CD4-positive, alpha-beta memory T cell (primary cell): ENCODE measurements at regions not wholly inside any gene's neighbourhood (a gene's known extent, or its start where the extent isn't known, plus 50 kb on each side); places are given as distances from the start of the nearest gene placed in this dataset.

Source experiments
- CTCF ChIA-PET: fragments of 350-600 bp; sonication (Branson Sonifier 250); formaldehyde crosslinking; loops from one replicate; lab custom pipeline; 2021; ENCODE audit warnings: inconsistent platforms; ENCODE audit not compliant: partially characterized antibody; lab: Charles Lee
- POLR2A ChIA-PET: fragments of 350-600 bp; sonication (Branson Sonifier 250); formaldehyde crosslinking; loops from one replicate; lab custom pipeline; 2021; ENCODE audit not compliant: partially characterized antibody; lab: Charles Lee
- DNase-seq, 5 donors: peaks; one replicate each; pipeline versions ENCODE4 v3.0.0 to v3.0.0-alpha.2; 2020 to 2022; ENCODE audit warnings: mixed read lengths in 1 of 5
- H3K27ac ChIP-seq: one replicate; pipeline ENCODE4 v1.7.0; 2013; ENCODE audit warnings: low read depth, low read length
- H3K27me3 ChIP-seq: 2 replicates; pipeline ENCODE4 v1.7.0; 2013; ENCODE audit warnings: mild to moderate bottlenecking, low read length, moderate library complexity; ENCODE audit not compliant: insufficient read depth
- H3K36me3 ChIP-seq: 2 replicates; pipeline ENCODE4 v1.7.0; 2013; ENCODE audit warnings: mild to moderate bottlenecking, low read length, moderate library complexity; ENCODE audit not compliant: insufficient read depth
- H3K4me1 ChIP-seq: 2 replicates; pipeline ENCODE4 v1.7.0; 2013; ENCODE audit warnings: mild to moderate bottlenecking, low read length, moderate library complexity; ENCODE audit not compliant: insufficient read depth
- H3K4me3 ChIP-seq, 2 donors: one replicate each; pipeline ENCODE4 v1.7.0; 2013; ENCODE audit warnings: low read length in 2 of 2, mild to moderate bottlenecking in 1 of 2
- H3K9me3 ChIP-seq, 2 donors: one replicate each; pipeline ENCODE4 v1.7.0; 2013; ENCODE audit warnings: low read length in 2 of 2, control low read depth in 1 of 2; ENCODE audit not compliant: control insufficient read depth in 1 of 2
- H3K27ac Mint-ChIP-seq, 7 donors: one replicate each; pipeline ENCODE4 v1.8.0; 2020 to 2021; ENCODE audit warnings: mixed read lengths in 7 of 7, mild to moderate bottlenecking in 6 of 7, inconsistent platforms in 3 of 7, moderate library complexity in 3 of 7
- H3K27me3 Mint-ChIP-seq, 2 donors: one replicate each; pipeline ENCODE4 v1.8.0; 2020 to 2021; ENCODE audit warnings: mixed read lengths in 2 of 2
- H3K36me3 Mint-ChIP-seq, 2 donors: one replicate each; pipeline ENCODE4 v1.8.0; 2020 to 2021; ENCODE audit warnings: mixed read lengths in 2 of 2, inconsistent platforms in 1 of 2, mild to moderate bottlenecking in 1 of 2
- H3K4me1 Mint-ChIP-seq, 4 donors: one replicate each; pipeline ENCODE4 v1.8.0; 2020 to 2021; ENCODE audit warnings: mixed read lengths in 4 of 4, mild to moderate bottlenecking in 1 of 4
- H3K4me3 Mint-ChIP-seq, 8 donors: one replicate each; pipeline ENCODE4 v1.8.0; 2020 to 2021; ENCODE audit warnings: mixed read lengths in 8 of 8, mild to moderate bottlenecking in 7 of 8, moderate library complexity in 6 of 8, inconsistent platforms in 3 of 8
- H3K9me3 Mint-ChIP-seq, 8 donors: one replicate each; pipeline ENCODE4 v1.8.0; 2020 to 2021; ENCODE audit warnings: mixed read lengths in 8 of 8, mild to moderate bottlenecking in 5 of 8, inconsistent platforms in 3 of 8, moderate library complexity in 1 of 8
- intact Hi-C: fragments of 100-400 bp; cut with micrococcal nuclease; formaldehyde crosslinking; loops from one replicate; pipeline ENCODE4 v1.15.1; 2023

DNA sequence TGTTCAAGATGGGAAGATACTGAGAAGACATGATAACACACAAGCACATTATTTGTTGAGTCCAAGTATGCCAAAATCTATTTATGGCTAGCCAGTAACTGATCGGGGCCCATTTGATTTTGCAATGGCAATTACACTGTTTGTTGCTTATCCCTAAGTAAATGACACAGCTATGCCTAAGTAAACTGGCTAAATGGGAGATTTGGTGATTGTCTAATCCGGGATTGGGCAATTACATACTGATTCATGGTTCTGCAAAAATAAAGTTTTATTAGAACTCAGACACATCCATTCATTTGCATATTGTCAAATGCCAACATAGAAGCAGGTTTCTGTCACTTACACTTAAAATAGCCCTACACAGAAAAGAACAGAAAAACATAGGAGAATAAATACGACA, 140.2 kb upstream of the TBL1X start:
- Mint-ChIP-seq H3K4me1 (peaks cover 0 to 5% (median 0%) of the 10 kb centered on the region in 4 donors), H3K9me3 (peaks cover 0 to 6% (median 3%) of the 10 kb centered on the region in 8 donors), H3K36me3 (peaks cover 0 to 10% of the 10 kb centered on the region in 2 donors), H3K4me3 (no peak overlapping the region), H3K27me3 (no peaks in the 10 kb centered on the region), H3K27ac (no peak overlapping the region)
- POLR2A ChIA-PET = no interaction called here
- Histone ChIP-seq H3K4me1 (no peaks in the 10 kb centered on the region), H3K27ac (no peak overlapping the region), H3K9me3 (no peaks in the 10 kb centered on the region), H3K36me3 (no peaks in the 10 kb centered on the region), H3K27me3 (no peaks in the 10 kb centered on the region), H3K4me3 (no peak overlapping the region)
- no peak for DNase-seq
- CTCF ChIA-PET = no interaction called here
- intact Hi-C loops = no loop called here

GRCh38 chrX:9326369-9326768, 138.5 kb upstream of the TBL1X start:
- no peaks in the 10 kb centered on the region for H3K27me3 ChIP-seq
- no peak overlapping the region for H3K27ac Mint-ChIP-seq
- ChIA-PET POLR2A (no interaction called here), CTCF (no interaction called here)
- H3K27me3 Mint-ChIP-seq = no peaks in the 10 kb centered on the region
- no peak overlapping the region for H3K27ac ChIP-seq
- peaks cover 0 to 1% (median 0%) of the 10 kb centered on the region in 4 donors for H3K4me1 Mint-ChIP-seq
- no peaks in the 10 kb centered on the region for H3K4me1 ChIP-seq
- DNase-seq = no peak
- peaks cover 0 to 10% of the 10 kb centered on the region in 2 donors for H3K36me3 Mint-ChIP-seq
- H3K9me3 Mint-ChIP-seq = peaks cover 0 to 6% (median 3%) of the 10 kb centered on the region in 8 donors
- no peak overlapping the region for H3K4me3 Mint-ChIP-seq
- intact Hi-C loops = no loop called here
- no peaks in the 10 kb centered on the region for H3K9me3 ChIP-seq
- H3K36me3 ChIP-seq = no peaks in the 10 kb centered on the region
- no peak overlapping the region for H3K4me3 ChIP-seq

- Mint-ChIP-seq H3K4me3 (no peak overlapping the region), H3K4me1 (peaks cover 0 to 1% (median 0%) of the 10 kb centered on the region in 4 donors), H3K36me3 (peaks cover 0 to 10% of the 10 kb centered on the region in 2 donors), H3K27me3 (no peaks in the 10 kb centered on the region), H3K9me3 (peaks cover 0 to 6% (median 3%) of the 10 kb centered on the region in 8 donors), H3K27ac (peak overlapping the region in 1 of 7 donors; percentile 48)
- ChIA-PET POLR2A (no interaction called here), CTCF (no interaction called here)
- Histone ChIP-seq H3K27ac (no peak overlapping the region), H3K4me1 (no peaks in the 10 kb centered on the region), H3K4me3 (no peak overlapping the region), H3K36me3 (no peaks in the 10 kb centered on the region), H3K9me3 (no peaks in the 10 kb centered on the region), H3K27me3 (no peaks in the 10 kb centered on the region)
- DNase-seq = no peak
- intact Hi-C loops = no loop called here
Observed at GRCh38 chrX:9327086-9327746, 137.6 kb upstream of the TBL1X start.

- H3K4me1 Mint-ChIP-seq = peaks cover 0 to 1% (median 0%) of the 10 kb centered on the region in 4 donors
- Histone ChIP-seq H3K4me1 (no peaks in the 10 kb centered on the region), H3K4me3 (no peak overlapping the region), H3K27ac (no peak overlapping the region), H3K36me3 (no peaks in the 10 kb centered on the region), H3K9me3 (no peaks in the 10 kb centered on the region), H3K27me3 (no peaks in the 10 kb centered on the region)
- intact Hi-C loops = no loop called here
- no peak overlapping the region for H3K27ac Mint-ChIP-seq
- CTCF ChIA-PET = no interaction called here
- H3K4me3 Mint-ChIP-seq = no peak overlapping the region
- POLR2A ChIA-PET = no interaction called here
- no peak for DNase-seq
- peaks cover 0 to 10% of the 10 kb centered on the region in 2 donors for H3K36me3 Mint-ChIP-seq
- H3K27me3 Mint-ChIP-seq = no peaks in the 10 kb centered on the region
- H3K9me3 Mint-ChIP-seq = peaks cover 0 to 6% (median 3%) of the 10 kb centered on the region in 8 donors
Observed at GRCh38 chrX:9327747-9328145, 137.1 kb upstream of the TBL1X start.

- no peak for DNase-seq
- H3K9me3 ChIP-seq = no peaks in the 10 kb centered on the region
- no peaks in the 10 kb centered on the region for H3K27me3 ChIP-seq
- H3K4me3 ChIP-seq = no peak overlapping the region
- no peaks in the 10 kb centered on the region for H3K36me3 ChIP-seq
- ChIA-PET CTCF (no interaction called here), POLR2A (interaction anchor here (0.5 to 1.4 kb wide), 2 partner anchors 13 to 134 kb away, joined by 3 read pairs; no protein-coding TSS in a partner anchor)
- Mint-ChIP-seq H3K27ac (no peak overlapping the region), H3K27me3 (no peaks in the 10 kb centered on the region), H3K36me3 (peaks cover 0 to 10% of the 10 kb centered on the region in 2 donors), H3K9me3 (peaks cover 0 to 6% (median 3%) of the 10 kb centered on the region in 8 donors), H3K4me1 (peaks cover 0 to 3% (median 0%) of the 10 kb centered on the region in 4 donors), H3K4me3 (no peak overlapping the region)
- intact Hi-C loops = no loop called here
- no peak overlapping the region for H3K27ac ChIP-seq
- H3K4me1 ChIP-seq = no peaks in the 10 kb centered on the region
Observed at GRCh38 chrX:9329056-9329455, 135.8 kb upstream of the TBL1X start.

GRCh38 chrX:9330249-9330982, 134.4 kb upstream of the TBL1X start:
- ChIA-PET CTCF (no interaction called here), POLR2A (no interaction called here)
- DNase-seq = no peak
- Mint-ChIP-seq H3K9me3 (peaks cover 0 to 6% (median 3%) of the 10 kb centered on the region in 8 donors), H3K27me3 (no peaks in the 10 kb centered on the region), H3K4me1 (peaks cover 0 to 3% (median 0%) of the 10 kb centered on the region in 4 donors), H3K4me3 (no peak overlapping the region), H3K27ac (no peak overlapping the region), H3K36me3 (peaks cover 0 to 10% of the 10 kb centered on the region in 2 donors)
- Histone ChIP-seq H3K27ac (no peak overlapping the region), H3K4me3 (no peak overlapping the region), H3K4me1 (peaks cover 5% of the 10 kb centered on the region), H3K27me3 (no peaks in the 10 kb centered on the region), H3K36me3 (no peaks in the 10 kb centered on the region), H3K9me3 (no peaks in the 10 kb centered on the region)
- intact Hi-C loops = no loop called here

DNA sequence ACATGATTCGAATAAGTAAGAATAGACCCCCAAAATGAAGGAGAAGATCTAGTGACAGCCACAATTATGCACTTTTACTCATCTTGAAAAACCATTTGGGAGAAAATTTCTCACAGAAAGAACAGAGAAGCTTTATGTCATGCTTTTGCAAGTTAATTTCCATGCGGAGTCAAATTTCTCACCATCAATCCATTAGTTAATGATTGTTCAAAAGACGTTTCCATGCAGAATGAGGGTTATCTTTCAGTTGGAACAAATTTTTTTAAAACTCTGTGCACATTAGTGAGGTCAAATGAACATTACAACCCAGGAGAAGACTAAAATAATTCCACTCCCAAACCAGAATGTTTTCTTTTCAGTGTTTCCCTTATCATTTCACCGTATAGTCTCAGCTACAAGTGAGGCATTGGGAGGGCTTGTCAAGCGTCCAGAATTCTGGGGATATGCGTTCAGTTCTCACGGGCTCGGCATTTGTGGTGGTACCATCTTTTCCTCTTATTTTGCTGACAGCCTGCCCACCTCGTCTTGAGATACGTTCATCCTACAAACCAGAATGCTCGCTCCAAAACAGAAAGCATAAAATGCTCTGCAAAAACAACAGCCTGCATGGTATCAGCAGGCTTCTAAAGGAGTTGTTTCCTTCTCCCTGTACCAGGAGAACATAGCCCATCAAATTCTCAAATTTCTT, 130.8 kb upstream of the TBL1X start:
- no peaks in the 10 kb centered on the region for H3K27me3 Mint-ChIP-seq
- Histone ChIP-seq H3K36me3 (no peaks in the 10 kb centered on the region), H3K4me3 (no peak overlapping the region), H3K27ac (no peak overlapping the region), H3K27me3 (no peaks in the 10 kb centered on the region), H3K4me1 (peaks cover 33% of the 10 kb centered on the region), H3K9me3 (no peaks in the 10 kb centered on the region)
- ChIA-PET CTCF (no interaction called here), POLR2A (no interaction called here)
- no peak for DNase-seq
- no peak overlapping the region for H3K27ac Mint-ChIP-seq
- H3K4me1 Mint-ChIP-seq = peaks cover 12 to 24% (median 21%) of the 10 kb centered on the region in 4 donors
- H3K4me3 Mint-ChIP-seq = no peak overlapping the region
- H3K9me3 Mint-ChIP-seq = peaks cover 0 to 2% (median 0%) of the 10 kb centered on the region in 8 donors
- intact Hi-C loops = no loop called here
- H3K36me3 Mint-ChIP-seq = no peaks in the 10 kb centered on the region
